ENCODE measurements at regions not wholly inside any gene's neighbourhood (a gene's known extent, or its start where the extent isn't known, plus 50 kb on each side); places are given as distances from the start of the nearest gene placed in this dataset.
"Not testable (repeated sequence)": the region's sequence is repeated elsewhere in the genome, so short reads cannot be mapped to it uniquely, and the experiment has no call there.

- Histone ChIP-seq H3K27ac (no peak overlapping the region), H3K4me1 (no peaks in the 10 kb centered on the region), H3K9me3 (no peaks in the 10 kb centered on the region), H3K36me3 (no peaks in the 10 kb centered on the region), H3K4me3 (no peak overlapping the region), H3K27me3 (no peaks in the 10 kb centered on the region)
- ATAC-seq, result no peak
- TF ChIP-seq POLR2A (IDR thresholded peaks at IDR 0.05), result no peak
- TF ChIP-seq, protein P1, sequence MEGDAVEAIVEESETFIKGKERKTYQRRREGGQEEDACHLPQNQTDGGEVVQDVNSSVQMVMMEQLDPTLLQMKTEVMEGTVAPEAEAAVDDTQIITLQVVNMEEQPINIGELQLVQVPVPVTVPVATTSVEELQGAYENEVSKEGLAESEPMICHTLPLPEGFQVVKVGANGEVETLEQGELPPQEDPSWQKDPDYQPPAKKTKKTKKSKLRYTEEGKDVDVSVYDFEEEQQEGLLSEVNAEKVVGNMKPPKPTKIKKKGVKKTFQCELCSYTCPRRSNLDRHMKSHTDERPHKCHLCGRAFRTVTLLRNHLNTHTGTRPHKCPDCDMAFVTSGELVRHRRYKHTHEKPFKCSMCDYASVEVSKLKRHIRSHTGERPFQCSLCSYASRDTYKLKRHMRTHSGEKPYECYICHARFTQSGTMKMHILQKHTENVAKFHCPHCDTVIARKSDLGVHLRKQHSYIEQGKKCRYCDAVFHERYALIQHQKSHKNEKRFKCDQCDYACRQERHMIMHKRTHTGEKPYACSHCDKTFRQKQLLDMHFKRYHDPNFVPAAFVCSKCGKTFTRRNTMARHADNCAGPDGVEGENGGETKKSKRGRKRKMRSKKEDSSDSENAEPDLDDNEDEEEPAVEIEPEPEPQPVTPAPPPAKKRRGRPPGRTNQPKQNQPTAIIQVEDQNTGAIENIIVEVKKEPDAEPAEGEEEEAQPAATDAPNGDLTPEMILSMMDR (IDR thresholded peaks at IDR 0.05), result no peak
- no peak for TF ChIP-seq EP300 (IDR thresholded peaks at IDR 0.05)
- no peak for TF ChIP-seq POLR2AphosphoS5 (IDR thresholded peaks at IDR 0.05)
- WGBS, 2 donors (ENCODE audit: low coverage in 1 of 2), result 72 to 74% methylated on average over 3 to 4 of the region's 4 CpGs
Observed at GRCh38 chr2:102871707-102872106, 109.9 kb downstream of the TMEM182 start.

GRCh38 chr2:102872388-102872787 is 110.6 kb downstream of the TMEM182 start:
- WGBS, 2 donors (ENCODE audit: low coverage in 1 of 2), result 48% methylated on average over 2 of the region's 2 CpGs; no CpG with 5 or more reads in 1 of the 2 donors
- no peaks in the 10 kb centered on the region for H3K9me3 ChIP-seq

DNA sequence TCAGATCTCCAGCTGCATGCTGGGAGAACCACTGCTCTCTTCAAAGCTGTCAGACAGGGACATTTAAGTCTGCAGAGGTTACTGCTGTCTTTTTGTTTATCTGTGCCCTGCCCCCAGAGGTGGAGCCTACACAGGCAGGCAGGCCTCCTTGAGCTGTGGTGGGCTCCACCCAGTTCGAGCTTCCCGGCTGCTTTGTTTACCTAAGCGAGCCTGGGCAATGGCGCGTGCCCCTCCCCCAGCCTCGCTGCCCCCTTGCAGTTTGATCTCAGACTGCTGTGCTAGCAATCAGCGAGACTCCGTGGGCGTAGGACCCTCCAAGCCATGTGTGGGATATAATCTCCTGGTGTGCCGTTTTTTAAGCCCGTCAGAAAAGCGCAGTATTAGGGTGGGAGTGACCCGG is 117.7 kb downstream of the TMEM182 start:
- H3K4me3 ChIP-seq, ATAC-seq, H3K4me1 ChIP-seq, H3K36me3 ChIP-seq, H3K27ac ChIP-seq, H3K27me3 ChIP-seq: not testable (repeated sequence)
- WGBS, 2 donors (ENCODE audit: low coverage in 1 of 2), result 100% methylated on average over 1 of the region's 13 CpGs; no CpG with 5 or more reads in 1 of the 2 donors
- H3K9me3 ChIP-seq, result peaks cover 0 to 10% (median 0%) of the 10 kb centered on the region in 3 donors

More at GRCh38 chr2:102872388-102872787, 110.6 kb downstream of the TMEM182 start:
- H3K4me3 ChIP-seq, result no peak overlapping the region
- H3K4me1 ChIP-seq, result no peaks in the 10 kb centered on the region
- TF ChIP-seq POLR2AphosphoS5 (IDR thresholded peaks at IDR 0.05), result no peak
- no peak for TF ChIP-seq POLR2A (IDR thresholded peaks at IDR 0.05)
- TF ChIP-seq, protein P1 (IDR thresholded peaks at IDR 0.05), result no peak
- TF ChIP-seq EP300 (IDR thresholded peaks at IDR 0.05), result no peak
- no peak for ATAC-seq
- no peaks in the 10 kb centered on the region for H3K27me3 ChIP-seq
- H3K36me3 ChIP-seq, result no peaks in the 10 kb centered on the region
- H3K27ac ChIP-seq, result no peak overlapping the region

- H3K4me1 ChIP-seq, result no peaks in the 10 kb centered on the region
- TF ChIP-seq POLR2AphosphoS5 (IDR thresholded peaks at IDR 0.05), result no peak
- H3K4me3 ChIP-seq, result no peak overlapping the region
- H3K36me3 ChIP-seq, result no peaks in the 10 kb centered on the region
- ATAC-seq, result no peak
- H3K9me3 ChIP-seq, result peaks cover 0 to 10% (median 0%) of the 10 kb centered on the region in 3 donors
- no peak overlapping the region for H3K27ac ChIP-seq
- no peaks in the 10 kb centered on the region for H3K27me3 ChIP-seq
Observed at GRCh38 chr2:102880731-102881130, 118.9 kb downstream of the TMEM182 start.

- Histone ChIP-seq H3K36me3 (no peaks in the 10 kb centered on the region), H3K4me1 (no peaks in the 10 kb centered on the region), H3K27me3 (no peaks in the 10 kb centered on the region), H3K9me3 (no peaks in the 10 kb centered on the region), H3K4me3 (no peak overlapping the region), H3K27ac (no peak overlapping the region)
- 10 to 45% methylated on average over 3 of the region's 3 CpGs for WGBS, 2 donors (ENCODE audit: low coverage in 1 of 2)
- TF ChIP-seq POLR2AphosphoS5 (IDR thresholded peaks at IDR 0.05), result no peak
- TF ChIP-seq EP300 (IDR thresholded peaks at IDR 0.05), result no peak
- TF ChIP-seq, protein P1 (IDR thresholded peaks at IDR 0.05), result no peak
- TF ChIP-seq POLR2A (IDR thresholded peaks at IDR 0.05), result no peak
- no peak for ATAC-seq
Observed at GRCh38 chr2:102886216-102886893, 124.5 kb downstream of the TMEM182 start.

DNA sequence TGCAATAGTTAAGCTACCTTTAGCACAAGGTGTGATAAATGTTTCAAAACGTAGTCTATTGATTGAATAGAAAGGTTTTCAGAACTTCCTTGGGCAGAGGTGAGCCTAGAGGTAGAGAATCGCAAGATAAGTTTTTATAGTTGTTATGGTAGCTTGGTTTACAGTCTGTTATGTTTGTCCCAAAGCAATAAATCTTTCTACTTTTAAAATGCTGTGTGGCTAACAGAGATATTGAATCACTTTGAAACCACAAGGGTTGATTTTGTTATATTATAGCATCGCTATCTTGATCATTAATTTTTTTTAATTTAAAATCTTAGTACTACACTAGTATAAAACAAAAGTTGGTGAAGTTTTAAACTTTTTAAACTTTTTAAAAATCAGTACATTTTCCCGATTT is 126.7 kb downstream of the TMEM182 start:
- 72 to 81% methylated on average over 4 of the region's 4 CpGs for WGBS, 2 donors (ENCODE audit: low coverage in 1 of 2)
- no peaks in the 10 kb centered on the region for H3K27me3 ChIP-seq
- H3K4me3 ChIP-seq, result no peak overlapping the region
- H3K4me1 ChIP-seq, result no peaks in the 10 kb centered on the region
- H3K27ac ChIP-seq, result no peak overlapping the region
- no peaks in the 10 kb centered on the region for H3K36me3 ChIP-seq
- no peak for ATAC-seq
- H3K9me3 ChIP-seq, result no peaks in the 10 kb centered on the region
- no peak for TF ChIP-seq EP300 (IDR thresholded peaks at IDR 0.05)
- no peak for TF ChIP-seq POLR2AphosphoS5 (IDR thresholded peaks at IDR 0.05)
- TF ChIP-seq, protein P1 (IDR thresholded peaks at IDR 0.05), result no peak
- no peak for TF ChIP-seq POLR2A (IDR thresholded peaks at IDR 0.05)

All from gastroesophageal sphincter (tissue), 4 donors.